ENCODE measurements at regions not wholly inside any gene's neighbourhood (a gene's known extent, or its start where the extent isn't known, plus 50 kb on each side); places are given as distances from the start of the nearest gene placed in this dataset.

DNA sequence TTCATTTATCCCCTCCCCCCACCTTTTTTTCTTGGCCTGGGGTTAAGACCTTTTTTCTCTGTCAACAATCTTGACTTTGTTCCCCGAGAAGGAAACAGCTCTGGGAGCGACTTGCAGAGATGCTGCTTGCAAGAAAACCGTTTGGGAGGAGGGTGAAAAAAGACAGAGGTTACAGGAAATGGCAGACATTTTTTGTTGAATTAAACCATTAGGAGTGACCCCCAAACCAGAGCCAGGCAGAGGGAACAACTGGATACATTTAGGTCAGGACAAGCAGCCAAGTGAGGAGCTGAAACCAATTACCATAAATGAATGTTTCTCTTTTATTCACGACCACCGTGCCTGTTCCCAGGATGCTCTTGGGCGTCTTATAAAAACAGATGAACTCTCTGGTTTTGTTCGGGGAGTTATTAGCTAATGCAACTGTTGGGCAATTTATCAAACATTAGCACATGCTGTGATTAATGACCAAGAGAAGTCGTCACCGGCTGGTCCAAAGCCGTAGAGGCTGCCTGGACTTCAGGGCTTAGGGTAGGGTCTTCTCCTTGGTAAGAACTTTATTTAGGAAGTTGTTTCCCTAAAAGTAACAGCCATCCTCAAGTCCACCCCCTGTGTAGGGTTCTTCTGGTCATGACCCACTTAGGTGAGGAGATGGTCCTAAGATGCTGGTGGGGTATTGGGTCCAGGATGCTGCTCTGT lies 141.0 kb downstream of the FOXD2 start:
- FAIRE-seq (no peak), DNase-seq (ENCODE audit: insufficient read length) (no peak)
- TF ChIP-seq POLR2AphosphoS5 (IDR thresholded peaks at IDR 0.05; ENCODE audit: low read depth, low read length) = no peak
- no peak for TF ChIP-seq TAF1 (IDR thresholded peaks at IDR 0.05; ENCODE audit: borderline replicate concordance, low read depth, low read length)
- TF ChIP-seq POLR2A (IDR thresholded peaks at IDR 0.05; ENCODE audit: low read depth, low read length) = no peak

DNA sequence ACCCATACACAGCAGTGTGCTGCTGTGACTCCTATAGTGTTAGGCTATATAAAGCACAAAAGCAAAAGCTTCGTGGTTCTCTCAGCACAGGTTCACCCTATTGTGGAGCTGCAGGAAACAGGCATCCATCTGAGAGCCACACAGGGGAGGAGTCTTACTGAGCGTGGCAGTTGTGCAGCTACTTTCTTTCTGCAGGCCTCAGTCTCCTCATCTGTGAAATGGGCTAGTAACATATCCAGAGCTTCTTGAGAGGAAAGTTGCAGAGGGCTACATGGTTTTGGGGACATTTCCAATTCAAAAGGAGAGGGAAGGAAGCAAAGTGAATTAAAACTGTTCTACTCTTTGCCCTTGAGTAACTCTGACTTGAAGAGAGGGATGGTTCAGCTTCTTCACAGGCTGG lies 142.0 kb downstream of the FOXD2 start:
- DNase-seq (ENCODE audit: insufficient read length) = no peak
- TF ChIP-seq POLR2AphosphoS5 (IDR thresholded peaks at IDR 0.05; ENCODE audit: low read depth, low read length) (no peak), TAF1 (IDR thresholded peaks at IDR 0.05; ENCODE audit: borderline replicate concordance, low read depth, low read length) (no peak), POLR2A (IDR thresholded peaks at IDR 0.05; ENCODE audit: low read depth, low read length) (no peak)
- no peak for FAIRE-seq

DNA sequence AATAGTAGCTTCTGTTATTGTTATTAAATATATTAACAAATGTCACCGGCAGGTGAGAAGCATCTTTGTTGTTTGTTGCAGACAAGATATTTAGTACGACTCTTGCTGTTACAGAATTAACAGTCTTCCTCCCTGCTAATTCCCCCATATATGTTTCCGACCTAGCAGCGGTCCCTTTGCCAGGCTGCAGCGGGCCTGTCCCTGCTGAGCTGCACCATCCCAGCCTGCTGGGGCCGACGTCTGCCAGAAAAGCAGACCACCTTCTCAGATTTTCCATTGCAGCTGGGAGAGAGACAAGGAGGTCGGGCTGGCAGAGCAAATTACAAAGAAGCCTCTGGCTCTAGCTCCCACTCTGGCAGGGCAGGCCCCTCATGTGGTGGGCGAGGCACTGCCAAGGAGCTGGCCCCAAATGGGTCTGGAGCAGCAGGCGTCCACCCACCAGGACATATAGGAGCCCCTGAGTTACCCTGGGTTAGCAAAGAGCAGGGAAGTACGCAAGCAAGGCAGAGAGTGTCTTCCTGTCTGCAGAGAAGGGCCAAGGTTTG lies 142.7 kb downstream of the FOXD2 start:
- DNase-seq (ENCODE audit: insufficient read length) (no peak), FAIRE-seq (no peak)
- TF ChIP-seq POLR2A (IDR thresholded peaks at IDR 0.05; ENCODE audit: low read depth, low read length) = no peak
- TF ChIP-seq POLR2AphosphoS5 (IDR thresholded peaks at IDR 0.05; ENCODE audit: low read depth, low read length) = no peak
- TF ChIP-seq TAF1 (IDR thresholded peaks at IDR 0.05; ENCODE audit: borderline replicate concordance, low read depth, low read length) = no peak

DNA sequence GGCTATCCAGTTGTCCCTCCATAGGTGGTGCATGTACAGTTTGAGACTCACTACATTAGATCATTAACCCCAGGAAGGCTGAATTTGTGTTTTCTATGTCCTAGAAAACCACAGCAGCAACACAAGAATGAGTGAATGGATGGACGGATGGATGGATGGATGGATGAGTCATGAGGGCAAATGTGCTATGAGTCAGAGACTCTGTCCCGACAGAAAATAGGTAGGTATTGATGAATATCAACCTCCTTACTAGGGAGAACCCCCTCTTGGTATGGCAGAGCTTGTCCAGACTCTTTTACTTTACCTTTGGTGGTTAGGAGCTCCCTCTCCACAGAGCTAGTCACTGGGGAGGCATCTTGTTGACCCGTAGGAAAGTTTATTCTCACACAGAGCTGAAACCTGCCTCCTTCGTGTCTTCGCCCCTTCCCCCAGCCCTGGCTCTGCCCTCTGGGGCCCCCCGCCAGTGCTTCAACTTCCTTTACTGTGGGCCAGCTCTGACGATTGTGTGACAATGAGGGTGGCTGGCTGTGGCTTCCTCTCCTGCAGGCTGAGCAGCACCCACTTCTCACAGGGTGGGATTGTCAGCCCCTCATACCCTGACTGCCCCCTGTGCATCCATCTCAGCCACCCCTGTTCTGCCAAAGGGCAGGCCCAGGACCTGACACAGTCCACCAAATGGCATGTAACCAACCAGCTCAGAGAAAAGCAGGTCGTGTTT lies 145.2 kb downstream of the FOXD2 start:
- DNase-seq (ENCODE audit: insufficient read length) (no peak), FAIRE-seq (no peak)
- TF ChIP-seq TAF1 (IDR thresholded peaks at IDR 0.05; ENCODE audit: borderline replicate concordance, low read depth, low read length) (no peak), POLR2A (IDR thresholded peaks at IDR 0.05; ENCODE audit: low read depth, low read length) (no peak), POLR2AphosphoS5 (IDR thresholded peaks at IDR 0.05; ENCODE audit: low read depth, low read length) (no peak)

DNA sequence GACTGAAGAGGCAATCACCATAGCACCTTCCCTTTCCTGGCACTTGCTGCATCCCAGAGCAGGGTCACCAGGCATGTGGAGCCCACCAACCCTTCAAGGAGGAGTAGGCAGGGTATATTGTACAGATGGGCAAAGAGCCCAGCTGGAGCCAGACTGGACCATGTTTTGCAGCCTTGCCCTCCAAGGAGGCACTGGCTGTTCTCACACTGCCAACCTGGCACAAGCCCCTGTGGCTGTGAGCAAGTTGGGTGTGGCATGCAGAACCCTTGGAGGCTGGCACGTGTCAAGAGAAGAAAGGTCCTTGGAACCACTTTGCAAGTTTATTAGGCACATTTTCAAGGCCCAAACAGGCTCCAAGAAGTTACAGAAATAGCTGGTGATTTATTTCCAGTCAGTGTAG lies 146.4 kb downstream of the FOXD2 start:
- no peak for FAIRE-seq
- no peak for TF ChIP-seq TAF1 (IDR thresholded peaks at IDR 0.05; ENCODE audit: borderline replicate concordance, low read depth, low read length)
- no peak for TF ChIP-seq POLR2A (IDR thresholded peaks at IDR 0.05; ENCODE audit: low read depth, low read length)
- TF ChIP-seq POLR2AphosphoS5 (IDR thresholded peaks at IDR 0.05; ENCODE audit: low read depth, low read length) = no peak
- DNase-seq (ENCODE audit: insufficient read length) = no peak

DNA sequence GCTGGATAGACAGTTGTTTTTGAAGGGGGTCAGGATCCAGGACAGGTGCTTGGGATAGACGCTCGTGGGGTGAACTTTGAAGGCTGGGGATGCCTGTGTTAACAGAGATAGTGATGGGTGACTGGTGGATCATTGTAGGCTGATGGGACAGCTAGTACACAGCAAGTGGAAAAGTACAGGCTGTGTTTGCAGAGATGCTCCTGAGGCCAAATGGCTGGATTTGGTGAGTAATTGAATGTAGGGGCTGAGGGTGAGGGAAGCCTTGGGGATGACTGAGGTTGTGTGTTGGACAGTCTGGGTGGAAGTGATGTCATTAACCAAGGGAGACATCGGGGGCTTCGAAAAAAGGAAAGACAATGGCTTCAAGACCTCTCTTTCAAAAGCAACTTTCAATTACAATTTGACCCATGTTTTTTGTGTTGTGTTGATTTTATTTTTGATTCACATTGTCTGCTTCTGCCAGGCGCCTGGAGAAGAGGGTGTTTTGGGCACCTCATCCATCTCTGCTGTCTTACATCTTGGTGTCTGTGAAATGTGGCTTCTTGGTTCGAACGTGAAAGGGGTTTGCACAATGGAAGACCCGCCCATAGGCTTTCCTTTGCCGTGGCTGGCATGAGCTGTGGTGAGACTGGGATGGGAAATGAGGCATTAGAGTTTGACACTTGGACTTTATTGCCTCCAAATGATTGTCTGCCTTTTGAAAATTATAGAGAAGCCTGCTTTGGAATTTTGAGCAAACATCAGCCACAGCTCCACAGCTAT lies 147.5 kb downstream of the FOXD2 start:
- DNase-seq (ENCODE audit: insufficient read length) (no peak), FAIRE-seq (no peak)
- no peak for TF ChIP-seq POLR2A (IDR thresholded peaks at IDR 0.05; ENCODE audit: low read depth, low read length)
- TF ChIP-seq POLR2AphosphoS5 (IDR thresholded peaks at IDR 0.05; ENCODE audit: low read depth, low read length) = no peak
- no peak for TF ChIP-seq TAF1 (IDR thresholded peaks at IDR 0.05; ENCODE audit: borderline replicate concordance, low read depth, low read length)

DNA sequence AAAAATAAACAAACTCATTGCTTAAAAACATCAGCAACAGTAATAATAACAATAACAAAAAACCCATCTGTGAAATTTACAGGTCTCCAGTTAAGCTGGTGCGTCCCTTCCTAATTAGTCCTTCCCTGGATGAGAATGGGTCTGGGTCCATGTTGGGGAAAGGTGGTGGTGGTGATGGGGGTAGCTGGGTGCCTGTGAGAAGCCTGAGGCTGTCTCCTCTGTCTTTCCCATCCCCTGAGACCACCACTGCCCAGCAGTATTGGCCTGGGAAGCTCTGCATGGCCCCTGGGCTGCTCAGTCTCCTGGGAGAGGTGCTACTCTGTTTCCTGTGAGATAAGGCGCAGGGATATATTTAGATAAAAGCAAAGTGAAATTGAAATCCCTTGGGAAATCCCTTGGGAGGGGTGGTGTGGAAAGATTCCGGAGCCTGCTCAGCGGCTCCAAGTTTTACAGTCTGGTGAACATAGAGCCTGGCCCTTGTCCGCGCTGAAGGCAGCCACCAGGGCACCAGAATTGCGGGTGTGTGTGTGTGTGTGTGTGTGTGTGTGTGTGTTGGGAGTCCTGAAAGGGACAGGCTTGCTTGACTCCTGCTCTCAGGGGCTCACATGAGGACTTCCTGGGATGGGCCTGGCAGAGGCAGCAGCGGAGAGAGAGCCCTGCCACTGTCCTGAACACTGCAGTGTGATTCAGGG lies 150.2 kb downstream of the FOXD2 start:
- no peak for DNase-seq (ENCODE audit: insufficient read length)
- FAIRE-seq = no peak

DNA sequence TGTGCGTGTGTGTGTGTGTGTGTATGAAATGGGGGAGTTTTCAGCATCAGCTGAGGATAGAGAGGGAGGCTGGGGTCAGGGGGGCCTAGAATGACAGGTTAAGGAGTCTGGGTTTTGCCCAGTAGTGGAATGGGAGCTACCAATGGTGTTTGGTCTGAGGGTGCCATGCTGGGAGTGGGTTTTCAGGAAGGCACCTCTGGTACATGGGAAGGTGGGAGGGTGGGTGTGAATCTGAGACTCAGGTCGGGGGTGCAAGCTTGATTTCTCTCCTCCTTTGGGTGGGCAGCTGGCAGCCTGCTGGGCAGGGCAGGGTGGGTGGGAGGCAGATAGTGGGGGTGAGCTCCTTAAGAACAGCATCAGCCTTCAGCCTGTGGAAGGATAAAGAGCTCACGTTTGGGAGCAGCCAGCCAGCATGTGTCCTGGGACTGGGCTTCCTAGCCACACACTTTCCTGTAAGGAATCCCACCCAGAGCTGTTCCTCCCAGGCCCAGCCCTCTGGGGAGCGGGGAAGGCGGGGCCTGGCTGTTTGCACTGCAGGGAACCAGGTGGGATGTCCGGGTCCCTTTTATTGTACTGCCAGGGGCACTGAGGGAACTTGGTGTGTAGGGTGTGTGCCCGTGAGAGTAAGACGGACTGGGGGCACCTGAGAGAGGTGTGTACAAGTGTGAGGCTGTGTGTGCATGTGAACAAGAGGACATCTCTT lies 152.8 kb downstream of the FOXD2 start:
- no peak for FAIRE-seq
- DNase-seq (ENCODE audit: insufficient read length) = no peak
- TF ChIP-seq TAF1 (IDR thresholded peaks at IDR 0.05; ENCODE audit: borderline replicate concordance, low read depth, low read length) (no peak), POLR2A (IDR thresholded peaks at IDR 0.05; ENCODE audit: low read depth, low read length) (no peak), POLR2AphosphoS5 (IDR thresholded peaks at IDR 0.05; ENCODE audit: low read depth, low read length) (no peak)

More for the DNA sequence above, 150.2 kb downstream of the FOXD2 start:
- TF ChIP-seq POLR2AphosphoS5 (IDR thresholded peaks at IDR 0.05; ENCODE audit: low read depth, low read length) (no peak), POLR2A (IDR thresholded peaks at IDR 0.05; ENCODE audit: low read depth, low read length) (no peak), TAF1 (IDR thresholded peaks at IDR 0.05; ENCODE audit: borderline replicate concordance, low read depth, low read length) (no peak)

DNA sequence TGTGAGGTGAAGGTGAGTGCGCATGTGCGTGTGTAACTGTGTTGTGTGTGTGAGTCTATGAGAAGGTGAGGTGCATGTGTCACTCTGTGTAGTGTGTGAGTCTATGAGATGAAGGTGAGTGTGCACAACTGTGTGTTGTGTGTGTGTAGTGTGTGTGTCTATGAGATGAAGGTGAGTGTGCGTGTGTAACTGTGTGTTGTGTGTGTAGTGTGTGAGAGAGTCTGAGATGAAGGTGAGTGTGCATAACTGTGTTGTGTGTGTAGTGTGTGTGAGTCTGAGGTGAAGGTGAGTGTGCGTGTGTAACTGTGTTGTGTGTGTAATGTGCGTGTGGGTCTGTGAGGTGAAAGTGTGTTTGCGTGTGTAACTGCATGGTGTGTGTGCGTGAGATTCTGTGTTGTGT lies 154.0 kb downstream of the FOXD2 start:
- TF ChIP-seq TAF1 (IDR thresholded peaks at IDR 0.05; ENCODE audit: borderline replicate concordance, low read depth, low read length) = no peak
- no peak for TF ChIP-seq POLR2A (IDR thresholded peaks at IDR 0.05; ENCODE audit: low read depth, low read length)
- DNase-seq (ENCODE audit: insufficient read length) = no peak
- no peak for FAIRE-seq

DNA sequence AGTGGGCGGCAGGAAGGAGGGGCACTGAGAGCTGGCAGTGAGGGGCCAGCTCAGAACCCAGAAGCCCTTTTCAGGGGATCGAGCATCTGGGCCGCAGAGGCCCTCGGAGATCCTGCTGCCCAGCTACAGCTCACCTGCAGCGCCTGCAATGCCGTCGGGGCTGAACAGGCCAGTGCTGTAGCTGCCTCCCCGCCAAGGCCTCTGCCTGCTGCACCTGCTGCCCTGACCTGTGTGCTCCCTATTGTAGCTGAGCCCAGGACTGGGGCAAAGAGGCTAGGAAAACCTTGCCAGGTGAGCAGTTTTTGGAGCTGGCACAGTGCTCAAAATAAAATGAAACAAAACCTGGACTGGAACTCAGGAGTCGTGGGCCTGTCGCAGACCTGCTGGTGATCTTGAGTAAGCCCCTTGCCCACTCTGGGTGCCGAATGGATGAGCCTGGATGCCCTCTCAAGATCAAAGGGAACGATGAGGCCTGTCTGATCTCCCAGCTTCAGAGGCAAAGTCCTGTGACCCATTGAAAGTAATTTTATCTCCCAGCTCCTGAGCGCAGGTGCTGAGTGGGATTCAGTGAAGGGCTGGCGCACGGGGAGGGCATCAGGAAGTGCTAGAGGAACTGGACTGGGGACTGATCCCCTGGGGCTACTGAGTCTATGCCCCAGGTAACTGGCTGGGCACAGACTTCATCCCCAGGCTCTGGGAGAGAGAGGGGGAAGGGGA lies 154.6 kb downstream of the FOXD2 start:
- DNase-seq (ENCODE audit: insufficient read length) = no peak
- FAIRE-seq = no peak
- TF ChIP-seq POLR2A (IDR thresholded peaks at IDR 0.05; ENCODE audit: low read depth, low read length) (no peak), POLR2AphosphoS5 (IDR thresholded peaks at IDR 0.05; ENCODE audit: low read depth, low read length) (no peak), TAF1 (IDR thresholded peaks at IDR 0.05; ENCODE audit: borderline replicate concordance, low read depth, low read length) (no peak)
